GM12864 (cell line): ENCODE measurements at regions not wholly inside any gene's neighbourhood (a gene's known extent, or its start where the extent isn't known, plus 50 kb on each side); places are given as distances from the start of the nearest gene placed in this dataset.

ENCODE experiments used
- DNase-seq: peaks from one replicate; pipeline ENCODE4 v3.0.0-alpha.2; 2011; ENCODE audit warnings: low read depth
- H3K4me3 ChIP-seq: 2 replicates; pipeline ENCODE4 v1.5.1; 2011; ENCODE audit warnings: mild to moderate bottlenecking, low read depth, low read length, control low read depth
- TF ChIP-seq, protein P1 (sequence below): IDR thresholded peaks from 2 replicates; pipeline ENCODE4 v1.5.1; 2011; ENCODE audit warnings: low read depth, mild to moderate bottlenecking, moderate library complexity, low read length, control low read depth, inconsistent platforms; ENCODE audit errors: missing control alignments

DNA sequence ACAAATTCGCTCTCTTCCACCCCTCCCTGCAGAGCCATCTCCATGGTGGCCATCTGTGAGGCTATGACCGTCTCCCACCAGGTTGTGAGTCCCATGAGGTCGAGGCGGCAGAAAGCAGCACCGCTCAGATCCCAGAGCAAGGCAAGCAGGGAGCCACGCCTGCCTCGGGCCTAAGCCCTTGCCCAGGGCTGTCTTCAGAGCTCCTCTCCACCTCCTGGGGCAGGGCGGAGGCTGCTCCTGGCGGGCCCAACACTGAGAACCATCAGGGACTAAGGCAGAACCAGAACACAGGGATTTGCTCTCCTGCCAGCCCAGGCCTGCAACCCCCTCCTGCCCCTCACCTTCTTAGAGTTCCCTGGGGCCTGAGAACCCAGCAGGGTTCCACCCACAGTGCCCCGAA, 80.9 kb upstream of the WNT11 start:
- H3K4me3 ChIP-seq = no peak overlapping the region
- DNase-seq = no peak
- TF ChIP-seq, protein P1, sequence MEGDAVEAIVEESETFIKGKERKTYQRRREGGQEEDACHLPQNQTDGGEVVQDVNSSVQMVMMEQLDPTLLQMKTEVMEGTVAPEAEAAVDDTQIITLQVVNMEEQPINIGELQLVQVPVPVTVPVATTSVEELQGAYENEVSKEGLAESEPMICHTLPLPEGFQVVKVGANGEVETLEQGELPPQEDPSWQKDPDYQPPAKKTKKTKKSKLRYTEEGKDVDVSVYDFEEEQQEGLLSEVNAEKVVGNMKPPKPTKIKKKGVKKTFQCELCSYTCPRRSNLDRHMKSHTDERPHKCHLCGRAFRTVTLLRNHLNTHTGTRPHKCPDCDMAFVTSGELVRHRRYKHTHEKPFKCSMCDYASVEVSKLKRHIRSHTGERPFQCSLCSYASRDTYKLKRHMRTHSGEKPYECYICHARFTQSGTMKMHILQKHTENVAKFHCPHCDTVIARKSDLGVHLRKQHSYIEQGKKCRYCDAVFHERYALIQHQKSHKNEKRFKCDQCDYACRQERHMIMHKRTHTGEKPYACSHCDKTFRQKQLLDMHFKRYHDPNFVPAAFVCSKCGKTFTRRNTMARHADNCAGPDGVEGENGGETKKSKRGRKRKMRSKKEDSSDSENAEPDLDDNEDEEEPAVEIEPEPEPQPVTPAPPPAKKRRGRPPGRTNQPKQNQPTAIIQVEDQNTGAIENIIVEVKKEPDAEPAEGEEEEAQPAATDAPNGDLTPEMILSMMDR = no peak

DNA sequence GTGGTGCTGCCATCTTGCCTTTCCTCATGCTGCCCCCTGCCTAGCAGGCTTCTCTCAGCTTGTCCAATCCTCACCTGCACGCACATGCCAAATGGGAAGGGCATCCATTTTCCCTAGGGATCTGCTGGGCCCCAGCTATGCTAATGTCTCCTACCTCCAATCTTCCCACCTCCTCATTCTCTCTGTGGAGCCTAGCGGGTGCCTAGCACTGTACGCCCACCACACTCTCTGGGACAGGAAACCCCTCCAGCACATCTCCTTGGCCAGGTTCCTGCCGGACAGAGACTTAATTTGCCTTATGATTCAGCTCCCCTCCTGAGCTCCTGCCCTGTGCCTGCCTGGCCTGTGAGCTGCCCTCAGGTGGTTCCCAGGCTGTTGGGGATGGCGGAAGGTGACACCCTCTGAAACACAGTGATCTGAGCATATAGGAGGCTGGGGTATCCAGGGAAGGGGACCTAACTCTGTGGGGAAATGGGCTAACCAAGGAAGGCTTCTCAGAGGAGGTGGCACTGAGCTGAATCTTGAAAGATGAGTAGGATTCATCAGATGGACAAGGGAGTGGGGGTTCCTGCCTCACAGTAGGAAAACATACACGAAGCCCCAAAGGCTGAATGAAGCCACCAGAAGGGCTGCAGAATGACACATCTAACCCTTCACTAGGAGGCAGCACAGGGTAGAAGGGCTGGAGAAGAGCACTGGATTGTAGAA, 79.2 kb upstream of the WNT11 start:
- TF ChIP-seq, protein P1 = no peak
- DNase-seq = no peak
- H3K4me3 ChIP-seq = no peak overlapping the region

DNA sequence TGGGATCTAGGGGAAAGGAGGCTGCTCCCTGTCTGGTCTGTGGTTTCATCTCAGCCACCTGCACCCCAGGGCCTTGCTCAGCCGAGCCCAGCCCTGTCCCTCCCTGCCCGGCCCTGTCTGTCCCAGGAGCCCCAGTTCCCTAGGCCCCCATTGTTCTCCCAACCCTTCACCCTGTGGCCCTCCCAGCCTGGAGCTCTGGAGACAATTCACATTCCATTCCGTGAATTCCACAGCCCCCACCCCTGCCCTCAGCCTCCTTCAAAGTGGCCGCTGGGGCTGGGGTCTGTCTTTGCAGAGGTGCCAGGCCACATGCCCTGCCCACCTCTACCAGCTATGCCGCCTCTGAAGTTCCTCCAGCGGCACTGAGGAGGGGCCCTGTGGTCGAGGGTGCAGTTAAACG, 77.9 kb upstream of the WNT11 start:
- no peak for DNase-seq
- TF ChIP-seq, protein P1 = no peak
- H3K4me3 ChIP-seq = no peak overlapping the region

DNA sequence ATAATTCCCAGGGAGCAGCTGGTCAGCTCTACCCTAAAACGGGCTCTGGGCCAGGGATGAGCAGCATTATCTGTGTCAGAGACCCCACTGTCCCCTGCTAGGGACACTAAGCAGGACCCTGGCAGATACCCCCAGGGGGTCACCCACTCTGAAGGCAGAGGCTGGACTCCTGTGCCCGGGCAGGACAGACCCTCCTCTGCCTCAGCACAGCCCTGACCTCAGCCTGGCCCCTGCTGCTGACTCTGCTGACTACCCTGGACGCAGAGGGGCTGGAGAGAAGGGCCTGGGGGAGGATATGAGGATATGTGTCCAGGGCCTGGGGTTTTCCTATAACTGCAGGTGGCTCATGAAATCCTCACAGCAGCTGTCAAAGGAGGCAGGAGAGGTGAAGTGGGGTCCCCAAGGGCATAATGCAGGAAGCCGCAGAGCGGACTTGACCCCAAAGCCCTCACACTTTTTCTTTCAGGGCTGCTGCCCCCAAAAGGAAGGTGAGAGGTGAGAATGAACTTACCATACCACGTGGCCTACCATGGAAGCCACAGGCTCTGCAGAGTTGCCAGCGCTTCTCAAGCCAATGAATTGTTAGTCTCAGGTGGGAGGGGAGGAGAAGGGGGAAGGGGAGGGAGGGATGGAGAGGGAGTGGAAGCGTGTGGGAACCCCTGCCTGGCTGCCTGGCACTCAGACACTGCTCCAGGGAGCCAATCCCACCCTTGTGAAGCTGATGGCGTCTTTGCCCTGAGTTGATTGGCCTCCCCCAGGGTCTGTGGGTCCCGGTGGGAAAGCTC, 76.7 kb upstream of the WNT11 start:
- H3K4me3 ChIP-seq = no peak overlapping the region
- TF ChIP-seq, protein P1 = no peak
- no peak for DNase-seq

DNA sequence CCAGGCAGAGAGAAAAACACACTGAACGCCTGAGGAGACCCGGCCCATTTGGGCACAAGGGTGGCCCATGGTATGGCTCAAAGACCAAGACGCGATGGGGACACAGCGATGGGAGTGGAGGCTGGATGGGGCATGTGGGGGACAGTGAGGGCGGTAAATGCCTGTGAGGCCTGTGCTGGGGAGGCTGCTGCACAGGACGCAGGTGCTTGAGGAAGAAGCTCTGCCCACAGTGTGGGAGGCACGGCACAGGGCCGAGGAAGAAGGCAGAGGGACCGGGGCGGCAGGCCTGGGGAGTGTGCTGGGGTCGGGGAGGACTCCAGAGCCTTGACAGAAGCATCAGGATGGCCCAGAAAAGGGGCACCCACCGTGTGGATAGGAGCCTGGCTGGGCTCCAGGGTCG, 75.9 kb upstream of the WNT11 start:
- no peak for DNase-seq
- TF ChIP-seq, protein P1 = no peak
- no peak overlapping the region for H3K4me3 ChIP-seq

DNA sequence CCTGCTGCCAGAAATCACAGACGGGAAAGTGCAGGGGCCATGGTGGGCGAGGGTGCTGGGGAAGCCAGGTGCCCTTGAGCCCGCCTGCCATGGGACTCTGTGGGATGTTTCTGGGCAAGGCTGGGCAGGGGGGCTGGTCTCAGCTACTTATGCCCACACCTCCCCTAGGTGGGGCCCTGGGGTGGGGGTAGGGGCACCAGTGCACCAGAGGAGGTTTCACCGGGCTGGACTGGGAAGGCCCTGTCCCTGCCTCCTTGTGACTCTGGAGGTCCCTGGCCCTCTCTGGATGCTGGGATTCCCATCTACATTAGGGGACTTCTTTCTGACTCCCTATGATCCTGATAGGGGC, 75.2 kb upstream of the WNT11 start:
- TF ChIP-seq, protein P1 = no peak
- DNase-seq = no peak
- no peak overlapping the region for H3K4me3 ChIP-seq
